ENCODE measurements at regions not wholly inside any gene's neighbourhood (a gene's known extent, or its start where the extent isn't known, plus 50 kb on each side); places are given as distances from the start of the nearest gene placed in this dataset.

- TF ChIP-seq CTCF (IDR thresholded peaks at IDR 0.05; ENCODE audit: extremely low read depth, insufficient read depth, missing control alignments): no peak
- in situ Hi-C loops (cut with MboI; ENCODE audit: low pct_unique_long_range_greater_than_20kb, low sequenced_read_pairs, unreplicated experiment): no loop called here
Observed at GRCh38 chr2:226641008-226641407, 158.6 kb downstream of the IRS1 start.

GRCh38 chr2:226640501-226640900 lies 159.1 kb downstream of the IRS1 start:
- DNase-seq (ENCODE audit: low spot score): no peak
- in situ Hi-C loops (cut with MboI; ENCODE audit: low pct_unique_long_range_greater_than_20kb, low sequenced_read_pairs, unreplicated experiment): no loop called here
- TF ChIP-seq CTCF (IDR thresholded peaks at IDR 0.05; ENCODE audit: extremely low read depth, insufficient read depth, missing control alignments): no peak

More at GRCh38 chr2:226641008-226641407, 158.6 kb downstream of the IRS1 start:
- DNase-seq (ENCODE audit: low spot score): no peak

DNA sequence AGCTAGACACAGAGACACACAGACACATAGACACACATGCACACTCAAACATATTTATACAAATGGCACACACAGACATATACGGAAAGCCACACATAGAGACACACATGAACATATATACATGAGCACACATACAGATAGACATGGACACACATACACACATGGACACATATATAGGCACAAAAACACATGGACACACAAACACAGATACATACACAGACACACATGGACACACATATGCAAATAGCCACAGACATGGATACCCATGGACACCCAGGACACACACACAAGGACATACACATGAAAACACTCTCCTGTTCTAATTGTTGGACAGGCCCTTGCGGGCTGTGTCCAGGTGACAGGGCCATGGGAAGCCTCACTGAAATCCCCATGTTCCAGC lies 160.1 kb downstream of the IRS1 start:
- no peak for TF ChIP-seq CTCF (IDR thresholded peaks at IDR 0.05; ENCODE audit: extremely low read depth, insufficient read depth, missing control alignments)
- DNase-seq (ENCODE audit: low spot score): no peak
- in situ Hi-C loops (cut with MboI; ENCODE audit: low pct_unique_long_range_greater_than_20kb, low sequenced_read_pairs, unreplicated experiment): no loop called here

- no peak for DNase-seq (ENCODE audit: low spot score)
- no peak for TF ChIP-seq CTCF (IDR thresholded peaks at IDR 0.05; ENCODE audit: extremely low read depth, insufficient read depth, missing control alignments)
- in situ Hi-C loops (cut with MboI; ENCODE audit: low pct_unique_long_range_greater_than_20kb, low sequenced_read_pairs, unreplicated experiment): no loop called here
Observed at GRCh38 chr2:226638576-226638975, 161.0 kb downstream of the IRS1 start.

DNA sequence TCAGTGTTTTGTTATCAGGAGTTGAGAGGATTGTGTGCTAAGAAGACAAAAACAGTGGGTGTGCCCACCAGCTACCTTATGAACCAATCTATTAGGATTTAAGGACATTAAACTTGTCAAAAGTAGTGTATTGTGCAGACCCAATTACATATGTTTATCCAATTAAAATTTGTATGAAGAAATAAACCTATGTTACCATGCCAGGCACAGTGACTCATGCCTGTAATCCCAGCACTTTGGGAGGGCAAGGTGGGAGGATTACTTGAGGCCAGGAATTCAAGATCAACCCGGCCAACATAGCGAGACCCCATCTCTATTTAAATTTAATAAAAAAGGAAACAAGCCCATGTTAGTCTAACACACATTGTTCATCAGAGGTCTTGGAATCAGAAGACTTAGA lies 162.2 kb downstream of the IRS1 start:
- in situ Hi-C loops (cut with MboI; ENCODE audit: low pct_unique_long_range_greater_than_20kb, low sequenced_read_pairs, unreplicated experiment): no loop called here
- no peak for DNase-seq (ENCODE audit: low spot score)
- TF ChIP-seq CTCF (IDR thresholded peaks at IDR 0.05; ENCODE audit: extremely low read depth, insufficient read depth, missing control alignments): no peak

DNA sequence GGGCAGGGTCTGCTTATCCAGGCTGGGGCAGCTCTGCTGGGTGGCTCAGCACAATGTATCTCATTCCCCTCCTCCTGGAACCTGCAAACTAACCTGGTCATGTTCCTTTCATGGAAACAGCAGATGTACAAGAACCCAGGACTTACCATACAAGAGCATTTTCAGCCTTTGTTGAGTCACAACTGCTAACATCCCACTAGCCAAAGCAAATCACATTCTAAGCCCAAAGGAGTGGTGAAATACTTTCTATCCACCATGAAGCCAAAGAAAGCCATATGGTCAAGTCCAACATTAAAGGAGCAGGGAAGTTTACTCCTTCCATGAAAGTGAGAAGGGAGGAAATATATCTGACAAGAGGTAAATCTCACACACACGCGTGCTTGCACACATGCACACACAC lies 163.0 kb downstream of the IRS1 start:
- no peak for TF ChIP-seq CTCF (IDR thresholded peaks at IDR 0.05; ENCODE audit: extremely low read depth, insufficient read depth, missing control alignments)
- DNase-seq (ENCODE audit: low spot score): no peak
- in situ Hi-C loops (cut with MboI; ENCODE audit: low pct_unique_long_range_greater_than_20kb, low sequenced_read_pairs, unreplicated experiment): no loop called here
